Type B pancreatic cell (in vitro differentiated cells): ENCODE measurements at regions not wholly inside any gene's neighbourhood (a gene's known extent, or its start where the extent isn't known, plus 50 kb on each side); places are given as distances from the start of the nearest gene placed in this dataset.
A peak's percentile ranks its signal among the peaks of the same experiment; 100 is the strongest.

Experiments used
- DNase-seq: peaks from one replicate; pipeline ENCODE4 v3.0.0; 2021; ENCODE audit warnings: mixed read lengths; ENCODE audit not compliant: unreplicated experiment; ENCODE audit errors: extremely low spot score
- H3K27ac Mint-ChIP-seq: 2 replicates; pipeline ENCODE4 v1.8.0; 2021; ENCODE audit warnings: mild to moderate bottlenecking, mixed read lengths
- H3K27me3 Mint-ChIP-seq: 2 replicates; pipeline ENCODE4 v1.8.0; 2021; ENCODE audit warnings: mixed read lengths
- H3K36me3 Mint-ChIP-seq: 2 replicates; pipeline ENCODE4 v1.8.0; 2021; ENCODE audit warnings: mixed read lengths
- H3K4me1 Mint-ChIP-seq: one replicate; pipeline ENCODE4 v1.8.0; 2021; ENCODE audit warnings: mixed read lengths; ENCODE audit not compliant: unreplicated experiment
- H3K4me3 Mint-ChIP-seq: 2 replicates; pipeline ENCODE4 v1.8.0; 2021; ENCODE audit warnings: mild to moderate bottlenecking, mixed read lengths
- H3K9me3 Mint-ChIP-seq: 2 replicates; pipeline ENCODE4 v1.8.0; 2021; ENCODE audit warnings: mixed read lengths
- CTCF ChIP-seq: fragments of 200-600 bp; sonication (generic); conservative IDR thresholded peaks from 2 replicates; pipeline ENCODE4 v1.5.0; 2021; ENCODE audit warnings: antibody characterized with exemption, mild to moderate bottlenecking

- Mint-ChIP-seq H3K36me3 (no peaks in the 10 kb centered on the region), H3K9me3 (no peaks in the 10 kb centered on the region), H3K27me3 (peaks cover 33% of the 10 kb centered on the region), H3K4me1 (no peaks in the 10 kb centered on the region), H3K4me3 (no peak overlapping the region), H3K27ac (no peak overlapping the region)
- no peak for TF ChIP-seq CTCF
- peak; percentile 49 for DNase-seq
Observed at GRCh38 chr22:49380828-49381114, 446.9 kb downstream of the BRD1 start.

GRCh38 chr22:49380095-49380827 lies 447.4 kb downstream of the BRD1 start:
- TF ChIP-seq CTCF = no peak
- Mint-ChIP-seq H3K9me3 (no peaks in the 10 kb centered on the region), H3K27ac (no peak overlapping the region), H3K4me1 (no peaks in the 10 kb centered on the region), H3K4me3 (no peak overlapping the region), H3K27me3 (peaks cover 33% of the 10 kb centered on the region), H3K36me3 (no peaks in the 10 kb centered on the region)
- DNase-seq = peak; percentile 31

GRCh38 chr22:49377306-49377705 lies 450.4 kb downstream of the BRD1 start:
- Mint-ChIP-seq H3K27me3 (peaks cover 30% of the 10 kb centered on the region), H3K27ac (no peak overlapping the region), H3K4me1 (no peaks in the 10 kb centered on the region), H3K9me3 (no peaks in the 10 kb centered on the region), H3K4me3 (no peak overlapping the region), H3K36me3 (no peaks in the 10 kb centered on the region)
- no peak for TF ChIP-seq CTCF
- peak; percentile 34 for DNase-seq

GRCh38 chr22:49373801-49374226 lies 453.9 kb downstream of the BRD1 start:
- no peaks in the 10 kb centered on the region for H3K4me1 Mint-ChIP-seq
- no peak overlapping the region for H3K27ac Mint-ChIP-seq
- no peaks in the 10 kb centered on the region for H3K36me3 Mint-ChIP-seq
- no peak for TF ChIP-seq CTCF
- no peaks in the 10 kb centered on the region for H3K9me3 Mint-ChIP-seq
- H3K27me3 Mint-ChIP-seq = peaks cover 16% of the 10 kb centered on the region
- DNase-seq = peak; percentile 65
- no peak overlapping the region for H3K4me3 Mint-ChIP-seq

GRCh38 chr22:49373289-49373666 lies 454.4 kb downstream of the BRD1 start:
- H3K27ac Mint-ChIP-seq = no peak overlapping the region
- peaks cover 14% of the 10 kb centered on the region for H3K27me3 Mint-ChIP-seq
- DNase-seq = peak; percentile 62
- no peaks in the 10 kb centered on the region for H3K4me1 Mint-ChIP-seq
- no peak for TF ChIP-seq CTCF
- H3K36me3 Mint-ChIP-seq = no peaks in the 10 kb centered on the region
- no peak overlapping the region for H3K4me3 Mint-ChIP-seq
- no peaks in the 10 kb centered on the region for H3K9me3 Mint-ChIP-seq
